Loucy (cell line): ENCODE measurements at regions not wholly inside any gene's neighbourhood (a gene's known extent, or its start where the extent isn't known, plus 50 kb on each side); places are given as distances from the start of the nearest gene placed in this dataset.

ENCODE experiments used
- EZH2phosphoT487 ChIP-seq: fragments of 200-600 bp; IDR thresholded peaks from 2 replicates; pipeline ENCODE4 v1.6.1; 2018; ENCODE audit warnings: antibody characterized with exemption, mild to moderate bottlenecking, moderate library complexity, borderline replicate concordance
- TF ChIP-seq, protein P1 (sequence below): fragments of 200-600 bp; sonication (generic); conservative IDR thresholded peaks from 2 replicates; pipeline ENCODE4 v1.5.1; 2014; ENCODE audit warnings: mild to moderate bottlenecking, antibody characterized with exemption, low read length

DNA sequence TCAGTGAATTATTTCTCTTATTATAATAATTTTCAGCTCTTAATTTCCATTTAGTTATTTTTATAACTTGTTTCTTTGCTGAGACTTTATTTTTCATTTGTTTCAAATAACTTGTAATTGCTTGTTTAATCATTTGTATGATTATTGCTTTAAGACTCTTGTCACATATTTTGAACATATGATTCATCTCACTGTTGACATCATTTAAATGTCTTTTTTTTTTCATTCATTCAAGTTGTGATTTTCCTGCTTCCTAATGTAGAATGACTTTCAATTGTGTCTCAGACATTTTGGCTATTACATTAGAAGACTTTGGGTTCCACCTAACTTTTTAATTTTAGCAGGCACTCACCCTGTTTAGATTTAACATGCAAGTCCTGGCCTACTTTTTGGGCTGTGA is 234.8 kb upstream of the DIPK2B start:
- TF ChIP-seq EZH2phosphoT487: no peak
- TF ChIP-seq, protein P1, sequence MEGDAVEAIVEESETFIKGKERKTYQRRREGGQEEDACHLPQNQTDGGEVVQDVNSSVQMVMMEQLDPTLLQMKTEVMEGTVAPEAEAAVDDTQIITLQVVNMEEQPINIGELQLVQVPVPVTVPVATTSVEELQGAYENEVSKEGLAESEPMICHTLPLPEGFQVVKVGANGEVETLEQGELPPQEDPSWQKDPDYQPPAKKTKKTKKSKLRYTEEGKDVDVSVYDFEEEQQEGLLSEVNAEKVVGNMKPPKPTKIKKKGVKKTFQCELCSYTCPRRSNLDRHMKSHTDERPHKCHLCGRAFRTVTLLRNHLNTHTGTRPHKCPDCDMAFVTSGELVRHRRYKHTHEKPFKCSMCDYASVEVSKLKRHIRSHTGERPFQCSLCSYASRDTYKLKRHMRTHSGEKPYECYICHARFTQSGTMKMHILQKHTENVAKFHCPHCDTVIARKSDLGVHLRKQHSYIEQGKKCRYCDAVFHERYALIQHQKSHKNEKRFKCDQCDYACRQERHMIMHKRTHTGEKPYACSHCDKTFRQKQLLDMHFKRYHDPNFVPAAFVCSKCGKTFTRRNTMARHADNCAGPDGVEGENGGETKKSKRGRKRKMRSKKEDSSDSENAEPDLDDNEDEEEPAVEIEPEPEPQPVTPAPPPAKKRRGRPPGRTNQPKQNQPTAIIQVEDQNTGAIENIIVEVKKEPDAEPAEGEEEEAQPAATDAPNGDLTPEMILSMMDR: no peak
